GM21515 (cell line): ENCODE measurements at regions not wholly inside any gene's neighbourhood (a gene's known extent, or its start where the extent isn't known, plus 50 kb on each side); places are given as distances from the start of the nearest gene placed in this dataset.
"Not testable (repeated sequence)": the region's sequence is repeated elsewhere in the genome, so short reads cannot be mapped to it uniquely, and the experiment has no call there.

ENCODE experiments used
- ATAC-seq: cut with Tn5 transposase; IDR thresholded peaks from one replicate; pipeline ENCODE4 v1.9.1; 2021; ENCODE audit not compliant: unreplicated experiment

- no peak for ATAC-seq
Observed at GRCh38 chr14:85054178-85054577, 475.8 kb upstream of the FLRT2 start.

- no peak for ATAC-seq
Observed at GRCh38 chr14:85056267-85056666, 473.7 kb upstream of the FLRT2 start.

GRCh38 chr14:85057221-85057620 is 472.7 kb upstream of the FLRT2 start:
- no peak for ATAC-seq

GRCh38 chr14:85058150-85058549 is 471.8 kb upstream of the FLRT2 start:
- no peak for ATAC-seq

- no peak for ATAC-seq
Observed at GRCh38 chr14:85060121-85060520, 469.8 kb upstream of the FLRT2 start.

- no peak for ATAC-seq
Observed at GRCh38 chr14:85061256-85061655, 468.7 kb upstream of the FLRT2 start.

GRCh38 chr14:85063747-85064146 is 466.2 kb upstream of the FLRT2 start:
- no peak for ATAC-seq

GRCh38 chr14:85071447-85071846 is 458.5 kb upstream of the FLRT2 start:
- ATAC-seq = no peak

GRCh38 chr14:85074955-85075354 is 455.0 kb upstream of the FLRT2 start:
- ATAC-seq = no peak

GRCh38 chr14:85075694-85076476 is 454.1 kb upstream of the FLRT2 start:
- ATAC-seq = no peak

GRCh38 chr14:85077716-85078115 is 452.2 kb upstream of the FLRT2 start:
- ATAC-seq = not testable (repeated sequence)

- no peak for ATAC-seq
Observed at GRCh38 chr14:85079842-85080730, 449.9 kb upstream of the FLRT2 start.

- ATAC-seq = no peak
Observed at GRCh38 chr14:85084344-85084743, 445.6 kb upstream of the FLRT2 start.

- no peak for ATAC-seq
Observed at GRCh38 chr14:85085981-85086380, 444.0 kb upstream of the FLRT2 start.

GRCh38 chr14:85087201-85087600 is 442.7 kb upstream of the FLRT2 start:
- no peak for ATAC-seq

- no peak for ATAC-seq
Observed at GRCh38 chr14:85088192-85088591, 441.8 kb upstream of the FLRT2 start.

GRCh38 chr14:85090681-85091080 is 439.3 kb upstream of the FLRT2 start:
- ATAC-seq = no peak

- no peak for ATAC-seq
Observed at GRCh38 chr14:85093631-85094330, 436.2 kb upstream of the FLRT2 start.

GRCh38 chr14:85102591-85102990 is 427.4 kb upstream of the FLRT2 start:
- no peak for ATAC-seq

- no peak for ATAC-seq
Observed at GRCh38 chr14:85106506-85106905, 423.4 kb upstream of the FLRT2 start.

GRCh38 chr14:85112762-85113161 is 417.2 kb upstream of the FLRT2 start:
- ATAC-seq = no peak

- ATAC-seq = no peak
Observed at GRCh38 chr14:85115921-85116320, 414.0 kb upstream of the FLRT2 start.
